ENCODE measurements at regions not wholly inside any gene's neighbourhood (a gene's known extent, or its start where the extent isn't known, plus 50 kb on each side); places are given as distances from the start of the nearest gene placed in this dataset.

DNA sequence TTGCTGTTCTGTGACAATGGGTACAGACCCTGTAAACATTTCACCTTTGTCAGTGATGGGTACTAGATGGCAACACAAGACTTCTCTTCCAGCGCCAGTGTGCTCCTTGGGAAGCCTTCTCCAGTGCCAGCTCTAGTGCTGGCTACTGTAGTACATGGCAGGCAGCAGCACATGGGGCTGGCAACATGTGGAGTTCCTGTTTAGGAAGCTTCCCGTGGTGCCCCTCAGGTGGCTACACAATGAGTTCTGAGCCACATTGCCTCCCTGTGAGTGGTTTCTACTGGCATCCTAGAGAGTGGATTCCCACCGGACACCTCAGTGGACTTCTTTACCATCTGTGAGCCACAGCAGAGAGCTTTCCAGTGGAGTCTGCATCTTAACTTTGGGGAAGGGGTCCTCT lies 302.1 kb downstream of the CYRIA start:
- no peaks in the 10 kb centered on the region for H3F3A ChIP-seq (ENCODE audit: low read depth)
- no peak for TF ChIP-seq EZH2phosphoT487 (IDR thresholded peaks at IDR 0.05; ENCODE audit: borderline replicate concordance)
- TF ChIP-seq, protein P1, sequence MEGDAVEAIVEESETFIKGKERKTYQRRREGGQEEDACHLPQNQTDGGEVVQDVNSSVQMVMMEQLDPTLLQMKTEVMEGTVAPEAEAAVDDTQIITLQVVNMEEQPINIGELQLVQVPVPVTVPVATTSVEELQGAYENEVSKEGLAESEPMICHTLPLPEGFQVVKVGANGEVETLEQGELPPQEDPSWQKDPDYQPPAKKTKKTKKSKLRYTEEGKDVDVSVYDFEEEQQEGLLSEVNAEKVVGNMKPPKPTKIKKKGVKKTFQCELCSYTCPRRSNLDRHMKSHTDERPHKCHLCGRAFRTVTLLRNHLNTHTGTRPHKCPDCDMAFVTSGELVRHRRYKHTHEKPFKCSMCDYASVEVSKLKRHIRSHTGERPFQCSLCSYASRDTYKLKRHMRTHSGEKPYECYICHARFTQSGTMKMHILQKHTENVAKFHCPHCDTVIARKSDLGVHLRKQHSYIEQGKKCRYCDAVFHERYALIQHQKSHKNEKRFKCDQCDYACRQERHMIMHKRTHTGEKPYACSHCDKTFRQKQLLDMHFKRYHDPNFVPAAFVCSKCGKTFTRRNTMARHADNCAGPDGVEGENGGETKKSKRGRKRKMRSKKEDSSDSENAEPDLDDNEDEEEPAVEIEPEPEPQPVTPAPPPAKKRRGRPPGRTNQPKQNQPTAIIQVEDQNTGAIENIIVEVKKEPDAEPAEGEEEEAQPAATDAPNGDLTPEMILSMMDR (conservative IDR thresholded peaks at IDR 0.05; ENCODE audit: low read length), result no peak

DNA sequence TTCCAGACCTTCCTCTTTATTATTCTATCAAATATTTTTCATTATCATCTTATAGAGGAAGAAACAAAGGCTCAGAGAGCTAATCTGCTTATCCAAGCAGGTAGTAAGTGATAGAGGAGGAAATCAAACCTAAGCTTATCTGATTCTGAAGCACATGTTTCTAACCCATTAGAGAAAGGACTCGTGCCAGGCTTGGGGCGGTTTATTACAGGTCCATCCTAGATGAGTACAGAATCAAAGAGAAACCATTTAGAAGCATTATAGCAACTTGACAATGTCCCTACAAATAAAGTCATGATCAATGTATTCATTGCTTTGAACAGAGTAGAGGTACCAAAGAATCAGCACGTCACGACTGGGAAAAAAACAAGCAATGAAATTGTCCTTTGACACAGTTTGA lies 303.0 kb downstream of the CYRIA start:
- H3F3A ChIP-seq (ENCODE audit: low read depth), result no peaks in the 10 kb centered on the region
- H3K9ac ChIP-seq (ENCODE audit: low read depth, low read length, poor library complexity, severe bottlenecking), result no peak overlapping the region
- no peaks in the 10 kb centered on the region for H3K36me3 ChIP-seq (ENCODE audit: insufficient read depth, low read length)
- H3K4me1 ChIP-seq (ENCODE audit: insufficient read depth, low read length, poor library complexity, severe bottlenecking), result peaks cover 3% of the 10 kb centered on the region
- no peaks in the 10 kb centered on the region for H3K27me3 ChIP-seq (ENCODE audit: insufficient read depth, low read length, poor library complexity, severe bottlenecking)
- H3K9me2 ChIP-seq (replicated peaks; ENCODE audit: low read depth, low read length), result no peaks in the 10 kb centered on the region
- no peaks in the 10 kb centered on the region for H3K79me2 ChIP-seq (ENCODE audit: insufficient read depth, low read length)
- no peak overlapping the region for H3K4me2 ChIP-seq (ENCODE audit: low read depth, low read length, poor library complexity, severe bottlenecking)
- TF ChIP-seq, protein P1 (conservative IDR thresholded peaks at IDR 0.05; ENCODE audit: low read length), result no peak
- no peak for TF ChIP-seq EZH2phosphoT487 (IDR thresholded peaks at IDR 0.05; ENCODE audit: borderline replicate concordance)
- H2AFZ ChIP-seq (ENCODE audit: low read length), result no peak overlapping the region
- no peaks in the 10 kb centered on the region for H3K9me3 ChIP-seq (ENCODE audit: insufficient read depth, low read depth, low read length)
- H4K20me1 ChIP-seq (ENCODE audit: insufficient read depth, low read length, poor library complexity, severe bottlenecking), result no peaks in the 10 kb centered on the region
- no peak overlapping the region for H3K4me3 ChIP-seq (ENCODE audit: low read length, poor library complexity, severe bottlenecking)

More for the DNA sequence above, 302.1 kb downstream of the CYRIA start:
- no peaks in the 10 kb centered on the region for H3K79me2 ChIP-seq (ENCODE audit: insufficient read depth, low read length)
- H3K9me2 ChIP-seq (replicated peaks; ENCODE audit: low read depth, low read length), result no peaks in the 10 kb centered on the region
- H2AFZ ChIP-seq (ENCODE audit: low read length), result no peak overlapping the region
- H3K4me3 ChIP-seq (ENCODE audit: low read length, poor library complexity, severe bottlenecking), result no peak overlapping the region
- H3K9me3 ChIP-seq (ENCODE audit: insufficient read depth, low read depth, low read length), result no peaks in the 10 kb centered on the region
- no peaks in the 10 kb centered on the region for H4K20me1 ChIP-seq (ENCODE audit: insufficient read depth, low read length, poor library complexity, severe bottlenecking)
- H3K36me3 ChIP-seq (ENCODE audit: insufficient read depth, low read length), result no peaks in the 10 kb centered on the region
- H3K27me3 ChIP-seq (ENCODE audit: insufficient read depth, low read length, poor library complexity, severe bottlenecking), result no peaks in the 10 kb centered on the region
- H3K4me2 ChIP-seq (ENCODE audit: low read depth, low read length, poor library complexity, severe bottlenecking), result no peak overlapping the region
- no peak overlapping the region for H3K9ac ChIP-seq (ENCODE audit: low read depth, low read length, poor library complexity, severe bottlenecking)
- H3K4me1 ChIP-seq (ENCODE audit: insufficient read depth, low read length, poor library complexity, severe bottlenecking), result peaks cover 5% of the 10 kb centered on the region

DNA sequence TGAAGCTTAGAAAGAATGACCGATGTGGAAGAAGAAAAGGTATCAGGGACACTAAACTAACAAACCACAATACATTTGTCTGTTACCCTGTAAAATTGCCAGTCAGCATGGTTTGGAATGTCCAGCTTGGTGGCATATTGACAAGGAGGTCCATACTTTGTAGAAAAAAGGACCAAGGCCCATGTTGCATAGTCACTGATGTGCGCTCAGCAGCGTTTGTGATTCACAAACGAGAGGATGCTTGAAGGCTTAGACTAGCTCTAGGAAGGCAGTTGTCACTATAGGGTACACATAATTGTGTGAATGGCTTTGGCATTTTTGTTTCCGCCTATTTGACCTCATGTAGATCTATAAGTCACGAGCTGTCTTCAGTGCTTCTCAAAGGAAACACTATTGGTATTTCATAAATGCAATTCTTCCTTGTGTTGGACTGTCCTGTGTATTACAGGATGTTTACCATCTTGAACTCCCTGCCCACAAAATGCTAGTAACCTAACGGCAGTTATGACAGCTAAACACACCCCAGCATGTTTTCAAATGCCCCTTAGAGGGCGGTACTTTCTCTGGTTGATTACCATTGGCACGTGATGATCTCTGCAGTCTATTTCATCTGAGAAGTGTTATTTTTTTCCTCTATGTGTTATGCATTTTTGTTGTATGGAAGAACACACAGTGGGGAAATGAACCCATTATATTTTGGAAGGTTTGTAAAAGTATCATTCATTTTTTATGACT lies 304.2 kb downstream of the CYRIA start:
- no peaks in the 10 kb centered on the region for H3K9me2 ChIP-seq (replicated peaks; ENCODE audit: low read depth, low read length)
- H3F3A ChIP-seq (ENCODE audit: low read depth), result no peaks in the 10 kb centered on the region
- no peaks in the 10 kb centered on the region for H3K36me3 ChIP-seq (ENCODE audit: insufficient read depth, low read length)
- H2AFZ ChIP-seq (ENCODE audit: low read length), result no peak overlapping the region
- H3K4me2 ChIP-seq (ENCODE audit: low read depth, low read length, poor library complexity, severe bottlenecking), result no peak overlapping the region
- H3K9ac ChIP-seq (ENCODE audit: low read depth, low read length, poor library complexity, severe bottlenecking), result no peak overlapping the region
- peaks cover 3% of the 10 kb centered on the region for H3K4me1 ChIP-seq (ENCODE audit: insufficient read depth, low read length, poor library complexity, severe bottlenecking)
- TF ChIP-seq, protein P1 (conservative IDR thresholded peaks at IDR 0.05; ENCODE audit: low read length), result 0 out of 2 replicates have a peak, but pooled peaks have one; percentile 27
- TF ChIP-seq EZH2phosphoT487 (IDR thresholded peaks at IDR 0.05; ENCODE audit: borderline replicate concordance), result no peak
- H4K20me1 ChIP-seq (ENCODE audit: insufficient read depth, low read length, poor library complexity, severe bottlenecking), result no peaks in the 10 kb centered on the region
- H3K27me3 ChIP-seq (ENCODE audit: insufficient read depth, low read length, poor library complexity, severe bottlenecking), result no peaks in the 10 kb centered on the region
- no peak overlapping the region for H3K4me3 ChIP-seq (ENCODE audit: low read length, poor library complexity, severe bottlenecking)
- peaks cover 4% of the 10 kb centered on the region; the same call in 1 of the 2 replicates for H3K9me3 ChIP-seq (ENCODE audit: insufficient read depth, low read depth, low read length)
- no peaks in the 10 kb centered on the region for H3K79me2 ChIP-seq (ENCODE audit: insufficient read depth, low read length)
